Stimulated activated CD4-positive, alpha-beta T cell treated with anti-CD3 and anti-CD28 coated beads, Interleukin-4, amount 100 ng/mL, for 24 hours (primary cell): ENCODE measurements at regions not wholly inside any gene's neighbourhood (a gene's known extent, or its start where the extent isn't known, plus 50 kb on each side); places are given as distances from the start of the nearest gene placed in this dataset.
"Not testable (repeated sequence)": the region's sequence is repeated elsewhere in the genome, so short reads cannot be mapped to it uniquely, and the experiment has no call there.

Source experiments
- DNase-seq: peaks from one replicate; pipeline ENCODE4 v3.0.0-alpha.2; 2020

- not testable (repeated sequence) for DNase-seq
These were observed 214.8 kb upstream of the PRKCQ start for GRCh38 chr10:6794841-6795240.

DNA sequence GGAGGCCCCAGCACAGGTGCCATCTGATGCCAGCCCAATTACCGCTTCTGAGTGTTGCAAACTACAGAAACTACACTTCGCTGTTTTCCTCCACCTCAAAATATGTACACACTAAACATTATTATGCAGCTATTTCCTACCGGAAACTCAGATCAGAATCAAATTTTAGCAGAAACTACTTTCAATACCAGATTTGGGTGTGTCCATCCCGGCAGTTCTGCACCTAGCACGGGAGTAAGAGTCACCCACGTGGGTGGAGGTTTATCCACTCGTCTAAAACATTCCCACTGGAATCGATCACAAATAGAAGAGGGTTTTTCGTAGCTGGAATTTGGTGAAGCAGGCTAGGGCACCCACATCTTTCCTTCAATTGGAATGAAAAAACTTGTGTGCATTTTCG lies 214.4 kb upstream of the PRKCQ start:
- DNase-seq = no peak

DNA sequence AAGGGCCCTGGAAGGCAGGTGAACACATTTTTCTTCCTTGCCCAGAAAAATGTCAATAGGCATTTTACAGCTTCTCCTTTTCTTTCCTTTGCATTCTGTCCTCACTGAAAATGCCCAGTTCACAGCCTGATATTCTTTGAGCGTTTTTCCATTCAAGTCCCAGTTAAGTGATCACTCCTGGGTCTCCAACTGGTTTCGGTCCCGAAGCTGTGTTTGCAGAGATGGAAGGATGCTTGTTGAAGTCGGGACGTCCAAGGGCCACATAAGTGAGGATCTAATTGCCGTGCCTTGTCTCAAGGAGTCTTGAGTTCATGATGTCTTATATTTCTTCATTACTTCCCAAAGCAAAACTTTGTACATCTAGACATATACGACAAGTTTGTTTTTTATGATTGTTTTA lies 208.7 kb upstream of the PRKCQ start:
- DNase-seq = no peak

- DNase-seq = no peak
These were observed 208.2 kb upstream of the PRKCQ start for GRCh38 chr10:6788231-6788630.

- no peak for DNase-seq
These were observed 207.6 kb upstream of the PRKCQ start for GRCh38 chr10:6787718-6788117.

- no peak for DNase-seq
These were observed 207.0 kb upstream of the PRKCQ start for GRCh38 chr10:6787091-6787490.

DNA sequence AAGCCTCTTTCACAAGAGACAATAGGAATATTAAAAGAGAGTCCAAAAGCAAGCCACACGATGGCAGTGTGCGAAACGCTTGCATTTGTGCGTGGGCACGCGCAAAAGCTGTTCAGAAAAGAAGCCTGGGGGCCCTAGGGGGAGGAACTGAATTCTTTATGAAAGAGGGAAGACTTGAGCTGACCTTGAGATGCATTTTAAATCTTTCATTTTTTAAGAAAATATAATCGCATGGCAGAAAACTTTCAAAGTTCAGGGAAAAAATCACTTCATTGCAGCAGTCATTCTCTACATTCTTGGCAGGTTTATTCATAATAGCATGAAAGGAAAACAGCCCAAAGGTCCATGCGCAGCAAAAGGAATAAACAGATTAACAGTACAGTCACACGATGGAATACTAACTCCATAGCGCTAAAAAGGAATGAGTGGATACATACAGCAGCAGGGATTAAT lies 206.5 kb upstream of the PRKCQ start:
- no peak for DNase-seq

- not testable (repeated sequence) for DNase-seq
These were observed 204.4 kb upstream of the PRKCQ start for GRCh38 chr10:6784429-6784828.

GRCh38 chr10:6783471-6783870 lies 203.4 kb upstream of the PRKCQ start:
- DNase-seq = no peak

DNA sequence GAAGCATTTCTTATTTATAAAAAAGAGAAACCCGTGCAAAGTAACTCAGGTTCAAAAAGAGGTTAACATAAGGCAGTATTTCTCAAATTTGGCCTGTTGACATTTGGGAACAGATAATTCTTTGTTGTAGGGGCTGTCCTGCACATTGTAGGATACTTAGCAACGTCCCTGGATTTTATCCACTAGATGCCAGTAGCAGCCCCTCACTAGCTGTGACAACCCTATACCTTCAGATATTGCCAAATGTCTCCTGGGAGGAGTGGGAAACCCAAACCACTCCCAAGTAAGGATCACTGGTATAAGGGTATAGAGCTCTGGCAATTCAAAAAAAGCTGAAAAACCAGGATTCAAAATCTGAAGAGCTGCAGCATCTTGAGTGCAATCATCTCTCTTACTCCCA lies 202.3 kb upstream of the PRKCQ start:
- DNase-seq = no peak

GRCh38 chr10:6781133-6781770 lies 201.2 kb upstream of the PRKCQ start:
- DNase-seq = no peak

- DNase-seq = no peak
These were observed 200.1 kb upstream of the PRKCQ start for GRCh38 chr10:6780008-6780677.

DNA sequence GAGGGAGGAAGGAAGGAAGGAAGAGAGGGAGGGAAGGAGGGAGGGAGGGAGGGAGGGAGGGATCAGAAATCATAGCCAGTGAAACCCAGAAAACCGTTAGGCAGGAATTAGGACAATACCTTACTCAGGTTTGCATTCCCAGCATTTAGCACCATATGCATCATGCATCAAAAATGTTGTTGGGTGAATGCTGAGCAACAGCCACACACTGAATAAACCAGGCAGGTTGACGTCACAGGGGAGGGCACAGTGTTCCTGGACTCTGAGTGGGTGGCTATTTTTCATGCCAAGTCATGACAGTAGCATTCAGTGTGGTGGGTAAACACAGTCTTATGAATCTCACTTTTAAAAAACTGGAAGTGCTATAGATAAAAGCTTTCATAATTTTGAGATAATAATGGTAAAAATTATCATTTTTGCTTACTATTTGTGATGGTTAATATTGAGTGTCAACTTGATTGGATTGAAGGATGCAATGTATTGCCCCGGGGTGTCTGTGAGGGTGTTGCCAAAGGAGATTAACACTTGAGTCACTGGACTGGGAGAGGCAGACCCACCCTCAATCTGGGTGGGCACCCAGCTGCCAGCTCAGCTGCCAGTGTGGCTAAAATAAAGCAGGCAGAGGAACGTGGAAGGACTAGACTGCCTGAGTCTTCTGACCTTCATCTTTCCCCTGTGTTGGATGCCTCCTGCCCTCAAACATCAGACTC lies 199.1 kb upstream of the PRKCQ start:
- DNase-seq = no peak

DNA sequence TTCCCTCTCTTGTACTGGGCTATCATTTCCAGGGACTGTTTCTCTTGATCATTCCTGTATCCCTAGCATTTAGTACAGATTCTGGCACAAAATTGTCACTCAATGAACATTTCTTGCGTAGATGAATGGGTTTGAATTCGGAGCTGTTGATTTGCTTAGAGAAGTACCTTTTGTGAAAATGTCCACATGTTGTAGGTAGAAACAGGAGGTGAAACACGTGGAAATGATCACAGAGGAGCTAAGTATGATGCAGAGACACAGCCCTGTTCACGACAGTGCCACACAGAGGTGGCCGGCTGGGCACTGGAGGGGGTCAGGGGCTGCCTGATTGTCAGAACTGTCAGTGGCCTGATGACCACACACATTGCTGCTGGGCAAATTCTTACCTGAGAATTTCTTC lies 196.1 kb upstream of the PRKCQ start:
- DNase-seq = no peak

- no peak for DNase-seq
These were observed 194.3 kb upstream of the PRKCQ start for GRCh38 chr10:6774406-6774805.

- no peak for DNase-seq
These were observed 191.3 kb upstream of the PRKCQ start for GRCh38 chr10:6771331-6771730.

GRCh38 chr10:6770846-6771245 lies 190.8 kb upstream of the PRKCQ start:
- no peak for DNase-seq

GRCh38 chr10:6769704-6770417 lies 189.8 kb upstream of the PRKCQ start:
- no peak for DNase-seq

DNA sequence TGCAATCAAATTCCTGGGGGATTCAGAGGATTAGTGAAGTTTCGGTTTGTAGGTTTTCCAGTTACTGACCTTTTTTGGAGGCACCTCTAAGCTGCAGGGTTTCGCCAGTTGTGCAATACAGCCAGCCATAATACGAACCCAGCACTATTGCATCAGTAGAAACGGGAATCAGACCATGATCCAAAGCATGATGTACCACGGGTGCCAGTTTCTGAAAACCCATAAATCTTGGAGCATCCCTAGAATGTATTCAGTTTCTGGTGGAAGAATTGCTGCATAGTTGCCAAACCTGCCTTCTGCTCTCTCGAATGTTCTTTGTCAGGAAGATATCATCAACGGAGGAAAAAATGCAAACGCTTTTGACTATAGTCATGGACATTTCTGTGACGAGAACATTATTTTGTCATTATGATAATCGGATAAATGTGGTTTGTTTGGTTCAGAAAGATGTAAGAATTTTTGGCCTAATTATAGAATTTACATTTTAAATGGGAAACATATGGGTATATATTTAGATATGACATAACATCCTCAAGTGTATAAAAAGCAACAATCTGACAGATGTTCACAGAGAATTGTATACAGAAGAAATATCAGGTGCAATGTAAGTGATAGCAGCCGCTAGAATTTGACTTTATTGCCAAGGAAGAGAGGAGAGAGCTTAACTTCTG lies 186.2 kb upstream of the PRKCQ start:
- no peak for DNase-seq

GRCh38 chr10:6763423-6763822 lies 183.3 kb upstream of the PRKCQ start:
- DNase-seq = no peak

DNA sequence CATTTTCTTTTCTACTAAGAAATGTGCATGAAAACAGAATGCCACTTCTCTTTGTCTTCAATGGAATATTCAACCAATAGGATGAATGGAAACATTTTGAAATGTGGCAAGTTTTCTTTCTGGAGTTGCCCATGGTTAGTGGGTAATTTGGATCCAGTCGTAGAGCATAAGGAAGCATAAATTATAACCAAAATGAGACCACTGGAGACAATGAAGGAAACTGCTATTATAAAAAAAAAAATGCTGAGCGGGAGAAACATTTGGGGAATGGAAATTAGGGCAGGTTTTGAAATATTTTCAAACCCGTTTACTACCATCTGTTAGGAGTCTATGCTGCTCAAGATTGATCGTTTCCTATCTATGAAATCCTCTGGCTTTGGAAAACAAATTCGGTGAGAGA lies 182.9 kb upstream of the PRKCQ start:
- DNase-seq = no peak

- DNase-seq = no peak
These were observed 179.9 kb upstream of the PRKCQ start for GRCh38 chr10:6759961-6760360.

- DNase-seq = no peak
These were observed 177.1 kb upstream of the PRKCQ start for GRCh38 chr10:6757158-6757557.
